HepG2 (cell line): ENCODE measurements at regions not wholly inside any gene's neighbourhood (a gene's known extent, or its start where the extent isn't known, plus 50 kb on each side); places are given as distances from the start of the nearest gene placed in this dataset.

Experiments
- ATAC-seq: fragments of 200-7000 bp; cut with Tn5 transposase; 3 replicates; pipeline ENCODE4 v1.9.1; 2020; ENCODE audit warnings: mild to moderate bottlenecking, moderate library complexity
- BruUV-seq: library from RNA; stranded (reverse); fragments of 400-500 nt; replicated peaks from 2 replicates; lab custom pipeline; 2021; lab: Mats Ljungman, UMichigan
- CTCF ChIA-PET: fragments of 300-600 bp; formaldehyde crosslinking; extraction: SDS; loops from one replicate; lab custom pipeline; 2021; ENCODE audit warnings: low total read pairs, inconsistent platforms, low intra/inter-chr PET ratio; lab: Yijun Ruan, JAX
- POLR2A ChIA-PET: fragments of 350-600 bp; sonication (Branson Sonifier 250); formaldehyde crosslinking; loops from one replicate; lab custom pipeline; 2020; ENCODE audit warnings: antibody characterized with exemption, inconsistent platforms; lab: Yijun Ruan, JAX
- DNase-seq: peaks from one replicate; pipeline ENCODE4 v3.0.0-alpha.2; 2015; ENCODE audit warnings: low spot score
- FAIRE-seq: peaks from 3 replicates; lab custom pipeline; 2011; peaks lifted over from hg19 to GRCh38; lab: Jason Lieb, UNC
- H2AFZ ChIP-seq: one replicate; pipeline ENCODE4 v1.6.1; 2011; ENCODE audit warnings: low read length, inconsistent platforms
- H3K27ac ChIP-seq: fragments of 300-600 bp; 3 replicates; pipeline ENCODE4 v1.8.0; 2011; ENCODE audit warnings: mixed run types, mild to moderate bottlenecking, mixed read lengths, low read length, inconsistent platforms; ENCODE audit not compliant: insufficient read depth; ENCODE audit errors: extremely low read length
- H3K27me3 ChIP-seq, 2 experiments: fragments of 200-600 bp in 1 of 2; 2 replicates in 1 of 2; 3 replicates in 1 of 2; pipeline versions ENCODE4 v1.6.0 to v1.8.0; 2011; ENCODE audit warnings: low read length in 2 of 2, mild to moderate bottlenecking in 2 of 2, moderate library complexity in 2 of 2, inconsistent platforms in 1 of 2; ENCODE audit not compliant: insufficient read depth in 2 of 2, control insufficient read depth in 1 of 2
- H3K36me3 ChIP-seq, 2 experiments: fragments of 200-600 bp in 1 of 2; replicated peaks in 1 of 2; 2 replicates in 1 of 2; 3 replicates in 1 of 2; pipeline versions ENCODE4 v1.5.1 to v1.8.0; 2011; ENCODE audit warnings: low read length in 2 of 2, inconsistent platforms in 1 of 2; ENCODE audit not compliant: insufficient read depth in 2 of 2, control insufficient read depth in 1 of 2
- H3K4me1 ChIP-seq: 2 replicates; pipeline ENCODE4 v1.5.1; 2012; ENCODE audit warnings: low read length, inconsistent platforms; ENCODE audit not compliant: insufficient read depth
- H3K4me2 ChIP-seq: 2 replicates; pipeline ENCODE4 v1.6.0; 2011; ENCODE audit warnings: low read depth, low read length, inconsistent platforms
- H3K4me3 ChIP-seq, 3 experiments: fragments of 200-600 bp in 1 of 3; sonication (generic), shearing (Covaris generic) in 1 of 3; replicated peaks in 1 of 3; 2 replicates each; pipeline ENCODE4 v1.5.1; 2011 to 2016; ENCODE audit warnings: low read length in 3 of 3, inconsistent platforms in 2 of 3, low read depth in 2 of 3, mild to moderate bottlenecking in 2 of 3, control low read depth in 1 of 3, mixed read lengths in 1 of 3; ENCODE audit not compliant: insufficient read depth in 1 of 3
- H3K79me2 ChIP-seq: one replicate; pipeline ENCODE4 v1.6.1; 2011; ENCODE audit warnings: low read length, inconsistent platforms; ENCODE audit not compliant: insufficient read depth
- H3K9ac ChIP-seq: 2 replicates; pipeline ENCODE4 v1.6.0; 2011; ENCODE audit warnings: mild to moderate bottlenecking, low read depth, low read length, inconsistent platforms; ENCODE audit not compliant: insufficient read depth
- H3K9me3 ChIP-seq: 2 replicates; pipeline ENCODE4 v1.5.1; 2012; ENCODE audit warnings: mild to moderate bottlenecking, low read length
- H4K20me1 ChIP-seq: 2 replicates; pipeline ENCODE4 v1.6.0; 2011; ENCODE audit warnings: inconsistent platforms, mild to moderate bottlenecking, low read length, moderate library complexity; ENCODE audit not compliant: insufficient read depth
- DR1 ChIP-seq: sonication (generic); formaldehyde crosslinking; IDR thresholded peaks from 2 replicates; pipeline ENCODE4 v1.8.0; 2021; ENCODE audit warnings: mild to moderate bottlenecking, missing genetic modification reagents, inconsistent platforms
- SMYD3 ChIP-seq: sonication (generic); formaldehyde crosslinking; IDR thresholded peaks from 2 replicates; pipeline ENCODE4 v1.8.1; 2023; ENCODE audit warnings: mild to moderate bottlenecking, missing genetic modification reagents
- SNRNP70 ChIP-seq: fragments of 200-400 bp; formaldehyde crosslinking; IDR thresholded peaks from 2 replicates; pipeline ENCODE4 v1.6.1; 2017; ENCODE audit warnings: mild to moderate bottlenecking, low read depth, low read length, moderate library complexity
- TGIF2 ChIP-seq: IDR thresholded peaks from 2 replicates; pipeline ENCODE4 v1.6.1; 2016; ENCODE audit warnings: control low read depth, missing compliant biosample characterization
- ZBTB38 ChIP-seq: sonication (generic); formaldehyde crosslinking; IDR thresholded peaks from 2 replicates; pipeline ENCODE4 v1.5.1; 2020; ENCODE audit warnings: mild to moderate bottlenecking, missing genetic modification reagents
- ZNF546 ChIP-seq: sonication (generic); formaldehyde crosslinking; conservative IDR thresholded peaks from 2 replicates; pipeline ENCODE4 v1.8.1; 2023; ENCODE audit warnings: mild to moderate bottlenecking, missing genetic modification reagents
- ZNF569 ChIP-seq: sonication (generic); formaldehyde crosslinking; IDR thresholded peaks from 2 replicates; pipeline ENCODE4 v1.5.0; 2020; ENCODE audit warnings: mild to moderate bottlenecking, missing genetic modification reagents, moderate library complexity, borderline replicate concordance
- ZNF800 ChIP-seq: sonication (generic); formaldehyde crosslinking; IDR thresholded peaks from 2 replicates; pipeline ENCODE4 v1.4.0; 2020; ENCODE audit warnings: missing genetic modification reagents
- ZNF883 ChIP-seq: sonication (generic); formaldehyde crosslinking; IDR thresholded peaks from 2 replicates; pipeline ENCODE4 v1.5.1; 2020; ENCODE audit warnings: mild to moderate bottlenecking, missing genetic modification reagents; ENCODE audit errors: not compliant biosample characterization
- in situ Hi-C: cut with HindIII; loops from 2 replicates; pipeline ENCODE4 v1.10.0; 2017; ENCODE audit warnings: low pct_unique_long_range_greater_than_20kb; ENCODE audit not compliant: extremely low pct_ligation_motif_present
- intact Hi-C: fragments of 100-400 bp; cut with micrococcal nuclease; formaldehyde crosslinking; loops from one replicate; pipeline ENCODE4 v1.10.0; 2022; ENCODE audit not compliant: unreplicated experiment
- TF ChIP-seq, protein P1 (sequence below): IDR thresholded peaks from 2 replicates; pipeline ENCODE4 v1.6.1; 2016
- TF ChIP-seq, protein P2 (sequence below): sonication (generic); formaldehyde crosslinking; IDR thresholded peaks from 2 replicates; pipeline ENCODE4 v1.4.0; 2020; ENCODE audit warnings: missing genetic modification reagents
- TF ChIP-seq, protein P3 (sequence below): sonication (generic); formaldehyde crosslinking; conservative IDR thresholded peaks from 2 replicates; pipeline ENCODE4 v1.4.0; 2020; ENCODE audit warnings: missing genetic modification reagents

DNA sequence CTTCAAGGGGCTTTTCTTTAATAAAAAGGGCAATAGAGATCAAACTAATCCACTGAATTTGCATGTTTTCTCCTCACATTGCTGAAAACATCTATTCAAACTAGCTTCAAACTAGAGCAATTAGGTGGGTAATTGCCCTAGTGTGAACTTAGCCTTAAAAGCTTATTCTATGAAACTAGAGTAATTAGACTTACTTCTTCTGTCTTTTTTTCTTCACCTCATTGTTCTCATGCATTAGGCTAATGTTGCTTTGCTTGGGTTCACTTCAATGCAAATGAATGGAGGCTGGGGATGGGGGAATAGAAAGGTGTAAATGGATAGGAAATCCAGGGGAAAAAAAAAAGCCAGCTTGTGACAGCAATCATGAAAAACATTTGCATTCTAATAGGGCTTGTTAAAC lies 414.8 kb upstream of the LMO3 start:
- Histone ChIP-seq H4K20me1 (no peaks in the 10 kb centered on the region), H3K9me3 (no peaks in the 10 kb centered on the region), H3K36me3 (no peaks in the 10 kb centered on the region), H3K9ac (no peak overlapping the region)
- in situ Hi-C loops, result no loop called here
- TF ChIP-seq, protein P1, sequence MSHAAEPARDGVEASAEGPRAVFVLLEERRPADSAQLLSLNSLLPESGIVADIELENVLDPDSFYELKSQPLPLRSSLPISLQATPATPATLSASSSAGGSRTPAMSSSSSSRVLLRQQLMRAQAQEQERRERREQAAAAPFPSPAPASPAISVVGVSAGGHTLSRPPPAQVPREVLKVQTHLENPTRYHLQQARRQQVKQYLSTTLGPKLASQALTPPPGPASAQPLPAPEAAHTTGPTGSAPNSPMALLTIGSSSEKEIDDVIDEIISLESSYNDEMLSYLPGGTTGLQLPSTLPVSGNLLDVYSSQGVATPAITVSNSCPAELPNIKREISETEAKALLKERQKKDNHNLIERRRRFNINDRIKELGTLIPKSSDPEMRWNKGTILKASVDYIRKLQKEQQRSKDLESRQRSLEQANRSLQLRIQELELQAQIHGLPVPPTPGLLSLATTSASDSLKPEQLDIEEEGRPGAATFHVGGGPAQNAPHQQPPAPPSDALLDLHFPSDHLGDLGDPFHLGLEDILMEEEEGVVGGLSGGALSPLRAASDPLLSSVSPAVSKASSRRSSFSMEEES (CRISPR knock-in tag), result no peak
- TF ChIP-seq ZNF569 (CRISPR knock-in tag) (no peak), DR1 (CRISPR knock-in tag) (no peak), ZBTB38 (CRISPR knock-in tag) (no peak), SNRNP70 (no peak), ZNF800 (CRISPR knock-in tag) (no peak), SMYD3 (CRISPR knock-in tag) (no peak), TGIF2 (no peak), ZNF546 (CRISPR knock-in tag) (no peak), ZNF883 (no peak)
- TF ChIP-seq, protein P2, sequence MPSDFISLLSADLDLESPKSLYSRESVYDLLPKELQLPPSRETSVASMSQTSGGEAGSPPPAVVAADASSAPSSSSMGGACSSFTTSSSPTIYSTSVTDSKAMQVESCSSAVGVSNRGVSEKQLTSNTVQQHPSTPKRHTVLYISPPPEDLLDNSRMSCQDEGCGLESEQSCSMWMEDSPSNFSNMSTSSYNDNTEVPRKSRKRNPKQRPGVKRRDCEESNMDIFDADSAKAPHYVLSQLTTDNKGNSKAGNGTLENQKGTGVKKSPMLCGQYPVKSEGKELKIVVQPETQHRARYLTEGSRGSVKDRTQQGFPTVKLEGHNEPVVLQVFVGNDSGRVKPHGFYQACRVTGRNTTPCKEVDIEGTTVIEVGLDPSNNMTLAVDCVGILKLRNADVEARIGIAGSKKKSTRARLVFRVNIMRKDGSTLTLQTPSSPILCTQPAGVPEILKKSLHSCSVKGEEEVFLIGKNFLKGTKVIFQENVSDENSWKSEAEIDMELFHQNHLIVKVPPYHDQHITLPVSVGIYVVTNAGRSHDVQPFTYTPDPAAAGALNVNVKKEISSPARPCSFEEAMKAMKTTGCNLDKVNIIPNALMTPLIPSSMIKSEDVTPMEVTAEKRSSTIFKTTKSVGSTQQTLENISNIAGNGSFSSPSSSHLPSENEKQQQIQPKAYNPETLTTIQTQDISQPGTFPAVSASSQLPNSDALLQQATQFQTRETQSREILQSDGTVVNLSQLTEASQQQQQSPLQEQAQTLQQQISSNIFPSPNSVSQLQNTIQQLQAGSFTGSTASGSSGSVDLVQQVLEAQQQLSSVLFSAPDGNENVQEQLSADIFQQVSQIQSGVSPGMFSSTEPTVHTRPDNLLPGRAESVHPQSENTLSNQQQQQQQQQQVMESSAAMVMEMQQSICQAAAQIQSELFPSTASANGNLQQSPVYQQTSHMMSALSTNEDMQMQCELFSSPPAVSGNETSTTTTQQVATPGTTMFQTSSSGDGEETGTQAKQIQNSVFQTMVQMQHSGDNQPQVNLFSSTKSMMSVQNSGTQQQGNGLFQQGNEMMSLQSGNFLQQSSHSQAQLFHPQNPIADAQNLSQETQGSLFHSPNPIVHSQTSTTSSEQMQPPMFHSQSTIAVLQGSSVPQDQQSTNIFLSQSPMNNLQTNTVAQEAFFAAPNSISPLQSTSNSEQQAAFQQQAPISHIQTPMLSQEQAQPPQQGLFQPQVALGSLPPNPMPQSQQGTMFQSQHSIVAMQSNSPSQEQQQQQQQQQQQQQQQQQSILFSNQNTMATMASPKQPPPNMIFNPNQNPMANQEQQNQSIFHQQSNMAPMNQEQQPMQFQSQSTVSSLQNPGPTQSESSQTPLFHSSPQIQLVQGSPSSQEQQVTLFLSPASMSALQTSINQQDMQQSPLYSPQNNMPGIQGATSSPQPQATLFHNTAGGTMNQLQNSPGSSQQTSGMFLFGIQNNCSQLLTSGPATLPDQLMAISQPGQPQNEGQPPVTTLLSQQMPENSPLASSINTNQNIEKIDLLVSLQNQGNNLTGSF (CRISPR knock-in tag), result no peak
- TF ChIP-seq, protein P3, sequence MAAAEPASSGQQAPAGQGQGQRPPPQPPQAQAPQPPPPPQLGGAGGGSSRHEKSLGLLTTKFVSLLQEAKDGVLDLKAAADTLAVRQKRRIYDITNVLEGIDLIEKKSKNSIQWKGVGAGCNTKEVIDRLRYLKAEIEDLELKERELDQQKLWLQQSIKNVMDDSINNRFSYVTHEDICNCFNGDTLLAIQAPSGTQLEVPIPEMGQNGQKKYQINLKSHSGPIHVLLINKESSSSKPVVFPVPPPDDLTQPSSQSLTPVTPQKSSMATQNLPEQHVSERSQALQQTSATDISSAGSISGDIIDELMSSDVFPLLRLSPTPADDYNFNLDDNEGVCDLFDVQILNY (CRISPR knock-in tag), result no peak
- TF ChIP-seq, all 625 proteins: peak for 0
- Histone ChIP-seq H3K79me2 (no peaks in the 10 kb centered on the region), H3K4me3 (no peak overlapping the region), H3K27ac (no peak overlapping the region), H2AFZ (no peak overlapping the region), H3K4me2 (no peak overlapping the region), H3K4me1 (no peaks in the 10 kb centered on the region), H3K27me3 (no peaks in the 10 kb centered on the region)
- intact Hi-C loops, result no loop called here
- ATAC-seq (no peak), DNase-seq (no peak), FAIRE-seq (no peak)
- no TSS peak for BruUV-seq
- ChIA-PET POLR2A (no interaction called here), CTCF (no interaction called here)
